Vagina (tissue), 2 donors: ENCODE measurements at regions not wholly inside any gene's neighbourhood (a gene's known extent, or its start where the extent isn't known, plus 50 kb on each side); places are given as distances from the start of the nearest gene placed in this dataset.

Experiments
- DNase-seq, 2 donors: peaks; one replicate each; pipeline ENCODE4 v3.0.0-alpha.2; 2017; ENCODE audit errors: extremely low spot score in 2 of 2
- H3K27ac ChIP-seq: fragments of 200-600 bp; sonication (generic); one replicate; pipeline ENCODE4 v1.5.1; 2019
- H3K27me3 ChIP-seq: fragments of 200-600 bp; sonication (generic); one replicate; pipeline ENCODE4 v1.5.1; 2019
- H3K36me3 ChIP-seq, 2 donors: fragments of 200-600 bp; sonication (generic); one replicate each; pipeline ENCODE4 v1.5.1; 2017 to 2019
- H3K4me1 ChIP-seq: fragments of 200-600 bp; sonication (generic); one replicate; pipeline ENCODE4 v1.5.1; 2019
- H3K4me3 ChIP-seq, 2 donors: fragments of 200-600 bp; sonication (generic); 1 replicate in 1 of 2; 2 replicates in 1 of 2; pipeline ENCODE4 v1.5.1; 2016 to 2019
- H3K9me3 ChIP-seq: fragments of 200-600 bp; sonication (generic); one replicate; pipeline ENCODE4 v1.5.1; 2019
- CTCF ChIP-seq, 3 experiments: fragments of 450-650 bp in 2 of 3; fragments of 200-600 bp in 1 of 3; sonication (generic) in 1 of 3; IDR thresholded peaks; one replicate each; pipeline ENCODE4 v1.5.1; 2017 to 2019; ENCODE audit warnings: antibody characterized with exemption in 3 of 3, mild to moderate bottlenecking in 2 of 3, moderate library complexity in 2 of 3
- POLR2A ChIP-seq, 2 donors: fragments of 450-650 bp; IDR thresholded peaks; one replicate each; pipeline ENCODE4 v1.6.1; 2017; ENCODE audit warnings: antibody characterized with exemption in 2 of 2, mild to moderate bottlenecking in 2 of 2, moderate library complexity in 2 of 2
- POLR2AphosphoS5 ChIP-seq, 2 donors: sonication (generic); formaldehyde crosslinking; IDR thresholded peaks; one replicate each; pipeline ENCODE4 v1.9.0; 2017; ENCODE audit warnings: antibody characterized with exemption in 2 of 2, mild to moderate bottlenecking in 2 of 2, low read depth in 1 of 2; ENCODE audit not compliant: insufficient read depth in 1 of 2
- intact Hi-C: fragments of 100-400 bp; cut with DNase I; formaldehyde crosslinking; loops from one replicate; pipeline ENCODE4 v1.15.1; 2023

DNA sequence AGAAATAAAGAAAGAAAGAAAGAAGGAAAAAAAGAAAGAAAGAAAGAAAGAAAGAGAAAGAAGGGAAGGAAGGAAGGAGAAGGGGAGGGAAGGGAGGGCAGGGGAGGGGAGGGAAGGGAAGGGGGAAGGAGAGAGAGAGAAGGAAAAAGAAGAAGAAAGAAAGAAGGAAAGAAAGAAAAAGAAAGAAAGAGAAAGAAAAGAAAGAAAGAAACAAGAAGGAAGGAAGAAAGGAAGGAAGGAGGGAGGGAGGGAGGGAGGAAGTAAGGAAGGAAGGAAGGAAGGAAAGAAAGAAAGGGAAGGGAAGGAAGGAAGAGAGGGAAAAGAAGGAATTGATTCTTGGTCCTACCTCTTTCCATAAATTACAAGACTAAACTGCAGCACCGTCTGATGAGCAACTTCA is 186.1 kb downstream of the URB2 start:
- H3K27me3 ChIP-seq, result no peaks in the 10 kb centered on the region
- no peak for DNase-seq
- peaks cover 7% of the 10 kb centered on the region for H3K9me3 ChIP-seq
- H3K36me3 ChIP-seq, result no peaks in the 10 kb centered on the region
- no peak overlapping the region for H3K27ac ChIP-seq
- H3K4me3 ChIP-seq, result no peak overlapping the region
- no peaks in the 10 kb centered on the region for H3K4me1 ChIP-seq
- intact Hi-C loops, result no loop called here
- no peak for TF ChIP-seq CTCF (IDR thresholded peaks at IDR 0.05)
- TF ChIP-seq POLR2AphosphoS5 (IDR thresholded peaks at IDR 0.05; ENCODE audit: insufficient read depth in 1 of 2, low read depth in 1 of 2), result no peak

DNA sequence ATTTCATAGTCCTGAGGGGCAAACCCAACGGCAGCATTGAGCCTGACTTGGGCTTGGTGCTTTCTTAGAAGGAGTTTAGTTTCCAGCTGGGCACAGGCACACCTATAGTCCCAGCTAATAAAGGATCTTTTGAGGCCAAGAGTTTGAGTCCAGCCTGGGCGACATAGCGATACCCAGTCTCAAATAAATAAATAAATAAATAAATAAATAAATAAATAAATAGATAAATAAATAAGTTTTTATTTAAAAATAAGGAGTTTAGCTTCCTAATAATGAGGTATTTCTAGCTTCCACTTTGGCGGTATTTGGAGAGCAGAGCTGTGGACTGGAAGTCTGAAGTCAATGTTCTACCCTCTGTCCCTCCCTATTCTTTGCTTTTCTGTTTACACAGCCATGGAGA is 186.6 kb downstream of the URB2 start:
- H3K4me3 ChIP-seq, result no peak overlapping the region
- intact Hi-C loops, result no loop called here
- H3K4me1 ChIP-seq, result no peaks in the 10 kb centered on the region
- no peaks in the 10 kb centered on the region for H3K36me3 ChIP-seq
- H3K27me3 ChIP-seq, result no peaks in the 10 kb centered on the region
- TF ChIP-seq CTCF (IDR thresholded peaks at IDR 0.05) (no peak), POLR2AphosphoS5 (IDR thresholded peaks at IDR 0.05; ENCODE audit: insufficient read depth in 1 of 2, low read depth in 1 of 2) (no peak), POLR2A (IDR thresholded peaks at IDR 0.05) (no peak)
- peaks cover 7% of the 10 kb centered on the region for H3K9me3 ChIP-seq
- H3K27ac ChIP-seq, result no peak overlapping the region
- no peak for DNase-seq

DNA sequence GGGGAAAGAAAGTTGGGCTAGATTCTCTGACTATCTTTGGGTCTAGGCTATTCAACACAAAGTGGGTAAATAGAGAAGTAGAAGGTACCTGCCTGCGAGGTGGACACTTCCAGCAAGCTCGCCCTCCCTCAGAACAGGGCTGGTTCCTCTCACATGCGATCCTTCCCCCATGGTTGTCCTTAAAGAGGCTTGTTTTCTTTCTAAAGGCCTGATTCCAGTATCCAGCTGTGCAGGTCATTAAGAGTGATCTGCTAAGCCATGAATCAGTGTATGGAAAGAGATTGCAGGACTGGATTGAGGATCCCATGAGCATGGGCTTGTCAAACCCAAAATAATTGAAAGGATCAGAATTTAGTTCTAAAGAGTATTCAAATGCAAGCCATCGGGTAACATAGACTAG is 189.0 kb downstream of the URB2 start:
- peaks cover 3% of the 10 kb centered on the region for H3K9me3 ChIP-seq
- H3K4me3 ChIP-seq, result no peak overlapping the region
- no peaks in the 10 kb centered on the region for H3K27me3 ChIP-seq
- intact Hi-C loops, result no loop called here
- no peaks in the 10 kb centered on the region for H3K36me3 ChIP-seq
- no peaks in the 10 kb centered on the region for H3K4me1 ChIP-seq
- H3K27ac ChIP-seq, result no peak overlapping the region
- no peak for DNase-seq
- TF ChIP-seq CTCF (IDR thresholded peaks at IDR 0.05), result no peak
- TF ChIP-seq POLR2AphosphoS5 (IDR thresholded peaks at IDR 0.05; ENCODE audit: insufficient read depth in 1 of 2, low read depth in 1 of 2), result no peak
- no peak for TF ChIP-seq POLR2A (IDR thresholded peaks at IDR 0.05)

DNA sequence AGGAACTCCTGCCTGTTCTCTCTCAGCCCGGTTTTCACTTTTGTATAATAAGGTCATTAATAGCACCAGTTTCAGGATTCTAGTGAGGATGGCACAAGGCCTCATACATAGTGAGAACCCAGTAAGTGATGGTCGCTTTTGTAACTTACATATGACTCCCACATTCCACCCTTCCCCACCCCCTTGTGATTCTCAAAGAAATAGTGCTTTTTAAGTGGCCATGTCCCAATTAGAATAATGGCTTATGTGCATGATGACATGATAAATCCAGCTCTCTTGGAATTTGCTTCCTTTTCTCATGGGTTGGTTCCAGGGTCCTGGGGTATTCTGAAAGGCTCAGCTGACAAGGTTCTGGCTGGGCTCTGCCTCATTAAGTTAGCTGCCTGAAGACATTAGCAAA is 189.9 kb downstream of the URB2 start:
- Histone ChIP-seq H3K27ac (no peak overlapping the region), H3K9me3 (no peaks in the 10 kb centered on the region), H3K27me3 (no peaks in the 10 kb centered on the region), H3K4me1 (no peaks in the 10 kb centered on the region), H3K4me3 (no peak overlapping the region), H3K36me3 (no peaks in the 10 kb centered on the region)
- intact Hi-C loops, result no loop called here
- DNase-seq, result no peak
- TF ChIP-seq POLR2A (IDR thresholded peaks at IDR 0.05) (no peak), CTCF (IDR thresholded peaks at IDR 0.05) (no peak), POLR2AphosphoS5 (IDR thresholded peaks at IDR 0.05; ENCODE audit: insufficient read depth in 1 of 2, low read depth in 1 of 2) (no peak)

DNA sequence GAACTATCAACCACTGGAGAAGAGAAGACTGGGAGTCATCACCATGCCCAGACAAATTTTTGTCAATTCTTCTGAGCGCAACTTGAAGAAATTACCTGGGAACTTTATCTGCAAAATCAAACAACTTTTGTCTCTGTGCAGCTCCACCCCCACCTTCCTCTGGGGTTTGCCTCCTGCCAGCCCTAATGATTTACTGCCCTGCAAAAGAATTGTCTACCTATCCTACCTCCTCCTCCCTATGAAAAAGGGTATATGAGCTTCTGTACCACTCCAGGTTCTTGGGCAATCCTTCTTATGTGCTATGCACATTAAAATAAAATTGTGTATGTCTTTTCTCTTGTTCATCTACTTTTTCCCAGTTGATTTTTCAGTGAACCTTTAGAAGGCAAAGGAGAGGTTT is 191.9 kb downstream of the URB2 start:
- intact Hi-C loops, result no loop called here

More for the DNA sequence above, 191.9 kb downstream of the URB2 start:
- peaks cover 6% of the 10 kb centered on the region for H3K4me1 ChIP-seq
- H3K27me3 ChIP-seq, result no peaks in the 10 kb centered on the region
- TF ChIP-seq CTCF (IDR thresholded peaks at IDR 0.05), result no peak
- no peak for TF ChIP-seq POLR2AphosphoS5 (IDR thresholded peaks at IDR 0.05; ENCODE audit: insufficient read depth in 1 of 2, low read depth in 1 of 2)
- TF ChIP-seq POLR2A (IDR thresholded peaks at IDR 0.05), result no peak
- no peaks in the 10 kb centered on the region for H3K9me3 ChIP-seq
- H3K36me3 ChIP-seq, result no peaks in the 10 kb centered on the region
- H3K4me3 ChIP-seq, result no peak overlapping the region
- no peak overlapping the region for H3K27ac ChIP-seq
- DNase-seq, result no peak
